Activated naive CD8-positive, alpha-beta T cell treated with anti-CD3 and anti-CD28 coated beads for 36 hours (primary cell): ENCODE measurements at regions not wholly inside any gene's neighbourhood (a gene's known extent, or its start where the extent isn't known, plus 50 kb on each side); places are given as distances from the start of the nearest gene placed in this dataset.

Source experiments
- DNase-seq: peaks from one replicate; pipeline ENCODE4 v3.0.0; 2021
- H3K27ac Mint-ChIP-seq: one replicate; pipeline ENCODE4 v1.8.0; 2022; ENCODE audit warnings: mild to moderate bottlenecking, moderate library complexity, mixed read lengths
- H3K27me3 Mint-ChIP-seq: one replicate; pipeline ENCODE4 v1.8.0; 2022; ENCODE audit warnings: mild to moderate bottlenecking, mixed read lengths
- H3K36me3 Mint-ChIP-seq: one replicate; pipeline ENCODE4 v1.8.0; 2021; ENCODE audit warnings: mild to moderate bottlenecking, mixed read lengths
- H3K4me1 Mint-ChIP-seq: one replicate; pipeline ENCODE4 v1.8.0; 2021; ENCODE audit warnings: mixed read lengths
- H3K4me3 Mint-ChIP-seq: one replicate; pipeline ENCODE4 v1.8.0; 2022; ENCODE audit warnings: mild to moderate bottlenecking, moderate library complexity, mixed read lengths
- H3K9me3 Mint-ChIP-seq: one replicate; pipeline ENCODE4 v1.8.0; 2022; ENCODE audit warnings: mixed read lengths

DNA sequence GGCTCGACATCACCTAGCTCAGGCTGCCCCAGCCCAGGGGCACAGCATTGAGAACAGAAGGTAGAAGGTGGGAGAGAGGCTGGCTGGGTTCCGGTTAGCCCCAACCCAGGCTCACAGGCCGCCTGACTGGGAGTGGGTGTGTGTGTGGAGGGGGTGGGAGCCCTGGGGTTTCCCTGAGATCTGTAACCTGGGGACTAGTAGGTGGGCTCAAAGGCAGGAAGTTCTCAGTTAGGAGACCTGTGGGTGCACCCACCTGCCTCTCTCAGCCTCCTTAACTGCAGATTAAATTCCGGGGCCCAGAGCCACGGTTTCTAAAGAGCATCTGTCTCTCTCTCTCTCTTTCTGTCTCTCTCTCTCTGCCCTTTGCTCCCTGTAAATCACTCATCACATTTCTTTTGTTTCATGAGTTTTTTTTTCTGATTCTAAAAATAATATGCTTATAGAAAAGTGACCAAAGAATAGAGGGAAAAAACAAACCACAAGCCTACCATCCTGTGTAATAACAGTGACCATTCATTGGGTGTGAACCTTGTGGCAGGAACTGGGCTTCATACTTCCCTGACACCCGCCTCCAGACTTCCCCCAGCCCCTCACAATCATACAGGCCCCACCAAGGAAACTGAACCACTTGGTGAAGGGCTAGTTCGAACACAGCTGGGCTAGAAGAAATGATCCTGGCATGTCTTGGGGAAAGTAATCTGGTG, 83.4 kb upstream of the SMNDC1 start:
- Mint-ChIP-seq H3K4me3 (peak overlapping the region; percentile 29), H3K4me1 (peaks cover 22% of the 10 kb centered on the region), H3K36me3 (no peaks in the 10 kb centered on the region), H3K9me3 (no peaks in the 10 kb centered on the region), H3K27me3 (no peaks in the 10 kb centered on the region), H3K27ac (peak overlapping the region; percentile 82)
- DNase-seq: peak; percentile 58

DNA sequence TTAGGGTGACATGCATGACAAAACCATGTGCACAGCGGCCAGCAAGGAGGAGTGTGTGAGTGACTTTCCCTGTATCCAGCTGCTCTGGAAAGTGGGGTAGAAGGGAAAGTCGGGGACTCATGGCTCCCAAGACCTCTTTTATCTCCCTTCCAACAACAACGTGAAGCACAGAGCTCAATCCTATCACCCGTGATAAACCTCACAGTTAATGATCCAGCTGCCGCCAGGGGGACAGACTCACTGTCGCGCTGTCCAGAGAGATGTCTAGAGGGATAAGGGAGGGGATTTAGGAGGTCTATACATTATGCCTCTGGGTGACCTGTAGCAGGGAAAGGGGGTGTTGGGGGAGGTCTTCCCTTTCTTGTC, 84.0 kb upstream of the SMNDC1 start:
- Mint-ChIP-seq H3K4me3 (no peak overlapping the region), H3K27ac (peak overlapping the region; percentile 82), H3K9me3 (no peaks in the 10 kb centered on the region), H3K27me3 (no peaks in the 10 kb centered on the region), H3K4me1 (peaks cover 22% of the 10 kb centered on the region), H3K36me3 (no peaks in the 10 kb centered on the region)
- no peak for DNase-seq

DNA sequence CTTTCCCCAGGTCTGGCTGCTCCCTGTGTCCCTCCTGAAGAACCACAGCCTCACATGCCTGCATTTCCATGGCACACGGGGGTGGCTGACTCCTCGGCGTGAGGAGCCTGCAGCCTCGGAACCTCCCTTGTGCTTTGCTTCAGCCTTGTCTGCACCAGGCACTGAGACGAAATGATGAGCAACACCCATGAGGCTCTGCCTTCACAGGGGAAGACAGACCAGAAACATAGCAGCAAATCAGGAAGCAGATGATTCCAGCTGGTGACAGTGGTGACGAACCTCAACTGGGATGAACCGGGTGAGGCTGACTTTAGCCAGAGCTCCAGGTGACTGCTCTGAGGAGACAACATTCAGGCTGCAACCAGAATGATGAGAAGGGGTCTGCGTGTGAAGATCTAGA, 84.5 kb upstream of the SMNDC1 start:
- H3K9me3 Mint-ChIP-seq: no peaks in the 10 kb centered on the region
- no peak for DNase-seq
- no peaks in the 10 kb centered on the region for H3K36me3 Mint-ChIP-seq
- H3K27me3 Mint-ChIP-seq: no peaks in the 10 kb centered on the region
- H3K4me1 Mint-ChIP-seq: peaks cover 22% of the 10 kb centered on the region
- no peak overlapping the region for H3K27ac Mint-ChIP-seq
- no peak overlapping the region for H3K4me3 Mint-ChIP-seq

DNA sequence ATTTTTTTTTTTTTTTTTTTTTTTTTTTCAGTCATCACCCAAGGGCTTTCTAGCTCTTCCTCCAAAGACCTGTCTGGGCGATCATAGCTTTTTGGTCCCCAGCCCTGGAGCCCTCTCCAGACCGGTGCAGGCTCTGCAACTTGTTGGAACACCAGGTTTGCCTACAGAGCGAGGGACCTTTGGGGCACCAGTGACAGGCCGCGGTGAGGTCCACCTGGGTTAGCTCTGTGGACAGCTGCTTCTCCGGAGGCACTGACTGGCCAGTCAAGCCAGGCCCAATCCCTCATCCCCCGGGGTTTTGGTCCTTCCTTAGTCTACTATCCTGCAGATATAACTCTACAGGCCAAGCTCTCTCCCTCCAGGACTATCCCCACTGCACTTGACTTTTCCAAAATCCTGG, 86.8 kb upstream of the SMNDC1 start:
- no peaks in the 10 kb centered on the region for H3K36me3 Mint-ChIP-seq
- no peak overlapping the region for H3K4me3 Mint-ChIP-seq
- H3K9me3 Mint-ChIP-seq: no peaks in the 10 kb centered on the region
- H3K27ac Mint-ChIP-seq: no peak overlapping the region
- peaks cover 32% of the 10 kb centered on the region for H3K4me1 Mint-ChIP-seq
- no peak for DNase-seq
- H3K27me3 Mint-ChIP-seq: no peaks in the 10 kb centered on the region

DNA sequence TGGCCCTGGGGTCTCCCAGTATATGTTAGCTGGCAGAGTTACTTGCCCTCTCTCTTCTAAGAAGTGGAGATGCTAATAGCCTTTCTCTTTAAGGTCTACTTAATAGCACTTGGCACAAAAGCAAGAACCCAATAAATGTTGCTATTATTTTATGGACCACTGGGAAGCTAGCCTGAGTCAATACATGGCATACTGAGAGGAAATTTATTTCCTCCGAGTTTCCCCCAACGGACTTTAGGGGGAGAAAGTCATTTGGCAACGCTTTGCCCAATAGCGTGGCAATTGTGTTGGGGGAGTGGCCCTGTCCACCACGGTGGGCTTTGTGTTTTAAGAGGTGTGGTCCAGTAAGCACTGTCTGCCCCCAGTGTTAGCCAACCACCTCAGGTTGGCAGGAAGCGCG, 87.4 kb upstream of the SMNDC1 start:
- H3K27me3 Mint-ChIP-seq: no peaks in the 10 kb centered on the region
- H3K4me1 Mint-ChIP-seq: peaks cover 32% of the 10 kb centered on the region
- H3K9me3 Mint-ChIP-seq: no peaks in the 10 kb centered on the region
- H3K36me3 Mint-ChIP-seq: no peaks in the 10 kb centered on the region
- no peak for DNase-seq
- no peak overlapping the region for H3K4me3 Mint-ChIP-seq
- H3K27ac Mint-ChIP-seq: no peak overlapping the region

DNA sequence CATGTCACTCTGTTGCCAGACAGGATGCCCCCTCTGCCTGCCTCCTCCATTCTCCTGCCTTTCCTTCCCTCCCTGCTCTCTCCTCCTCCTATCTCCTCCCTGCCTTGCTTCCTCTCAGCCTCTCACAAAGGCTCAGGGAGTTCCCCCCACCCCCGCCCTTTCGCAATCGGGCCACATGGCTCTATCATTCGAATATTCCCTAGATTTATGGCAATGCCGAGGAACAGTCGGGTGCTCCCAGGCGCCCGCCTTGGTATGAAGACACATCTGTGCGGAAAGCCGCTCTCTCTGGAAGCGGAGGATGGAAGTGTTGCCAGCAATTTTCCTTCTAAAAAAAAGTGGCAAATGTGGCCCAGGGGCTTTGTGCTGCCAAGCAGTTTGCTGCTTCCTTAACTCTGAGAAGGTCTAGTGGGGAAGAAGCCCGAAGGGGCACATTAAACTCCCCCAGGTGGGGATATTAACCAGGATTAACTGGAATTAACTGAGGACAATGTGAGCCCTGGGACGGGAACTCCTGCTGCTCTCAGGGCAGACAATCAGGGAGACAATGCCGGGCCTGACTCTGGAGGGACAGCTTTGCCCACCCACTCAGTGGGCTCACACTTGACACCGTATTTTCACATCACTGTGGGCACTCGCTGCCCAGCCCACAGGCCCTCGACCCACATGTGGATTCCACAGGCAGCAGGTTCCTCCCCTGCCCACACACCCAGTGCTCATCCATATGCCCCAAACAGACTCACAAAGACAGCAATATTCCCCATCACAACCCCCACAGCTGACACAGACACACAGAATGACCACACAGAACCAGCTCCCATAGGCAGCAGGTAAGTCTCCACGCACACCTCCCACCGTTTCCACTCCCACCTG, 88.4 kb upstream of the SMNDC1 start:
- H3K27ac Mint-ChIP-seq: no peak overlapping the region
- peaks cover 24% of the 10 kb centered on the region for H3K4me1 Mint-ChIP-seq
- H3K36me3 Mint-ChIP-seq: no peaks in the 10 kb centered on the region
- DNase-seq: no peak
- H3K4me3 Mint-ChIP-seq: no peak overlapping the region
- no peaks in the 10 kb centered on the region for H3K27me3 Mint-ChIP-seq
- H3K9me3 Mint-ChIP-seq: no peaks in the 10 kb centered on the region

DNA sequence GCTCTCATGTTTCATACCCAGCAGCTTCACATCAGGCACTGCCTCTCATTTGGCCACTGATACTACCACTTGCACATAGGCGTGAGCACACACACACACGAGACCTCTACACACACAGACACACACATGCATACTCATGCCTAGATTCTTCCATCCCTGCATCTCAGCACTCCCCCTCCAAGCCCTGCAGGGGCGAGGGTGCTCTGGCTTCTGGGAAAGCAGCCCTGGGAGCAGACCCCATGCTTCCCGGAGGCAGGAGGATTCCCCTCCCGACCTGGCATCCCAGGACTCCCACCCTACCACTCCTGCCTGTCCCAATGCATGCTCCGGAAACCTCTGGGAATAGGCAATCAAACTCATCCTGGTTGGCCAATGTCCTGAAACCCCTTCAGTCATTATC, 89.1 kb upstream of the SMNDC1 start:
- H3K27me3 Mint-ChIP-seq: no peaks in the 10 kb centered on the region
- no peak overlapping the region for H3K4me3 Mint-ChIP-seq
- no peaks in the 10 kb centered on the region for H3K36me3 Mint-ChIP-seq
- no peaks in the 10 kb centered on the region for H3K9me3 Mint-ChIP-seq
- peaks cover 16% of the 10 kb centered on the region for H3K4me1 Mint-ChIP-seq
- H3K27ac Mint-ChIP-seq: no peak overlapping the region
- no peak for DNase-seq

DNA sequence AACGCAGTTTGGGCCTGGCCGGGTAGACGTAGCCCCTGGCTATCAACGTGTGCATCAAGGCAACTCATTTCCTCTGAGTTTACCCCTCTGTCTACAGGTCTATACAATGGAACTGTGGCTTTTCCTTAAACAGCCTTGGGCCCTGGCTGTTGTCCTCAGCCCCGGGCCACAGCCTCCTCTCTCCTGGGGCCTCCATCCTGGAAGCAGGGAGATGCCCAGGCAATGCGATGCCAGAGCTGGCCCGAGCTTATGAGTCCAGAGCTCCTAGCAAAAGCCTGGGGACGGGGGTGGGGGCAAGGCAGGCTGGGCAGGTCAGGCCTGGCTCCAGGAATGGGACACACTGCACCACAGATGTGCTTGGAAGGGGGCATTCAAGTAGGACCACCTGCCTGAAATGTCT, 89.6 kb upstream of the SMNDC1 start:
- Mint-ChIP-seq H3K27ac (no peak overlapping the region), H3K27me3 (no peaks in the 10 kb centered on the region), H3K4me1 (peaks cover 12% of the 10 kb centered on the region), H3K9me3 (no peaks in the 10 kb centered on the region), H3K36me3 (no peaks in the 10 kb centered on the region), H3K4me3 (no peak overlapping the region)
- no peak for DNase-seq

DNA sequence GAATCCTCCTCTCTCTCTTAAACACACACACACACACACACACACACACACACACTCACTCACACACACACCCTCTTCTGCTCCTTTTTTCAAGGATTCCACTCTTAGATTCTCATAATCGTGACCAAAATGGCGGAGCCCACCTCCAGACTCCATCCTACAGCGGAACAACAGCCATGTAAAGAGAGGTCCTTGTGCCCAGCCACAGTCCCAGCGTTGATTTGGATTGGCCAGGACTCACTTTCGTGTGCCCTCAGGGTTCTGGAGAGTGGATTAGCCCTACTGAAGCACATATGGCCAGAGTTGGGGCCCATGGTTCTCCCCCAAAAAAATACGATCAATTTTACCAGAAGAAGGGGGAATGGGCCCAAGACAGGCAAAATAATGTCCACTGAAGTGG, 90.2 kb upstream of the SMNDC1 start:
- no peaks in the 10 kb centered on the region for H3K27me3 Mint-ChIP-seq
- no peaks in the 10 kb centered on the region for H3K36me3 Mint-ChIP-seq
- DNase-seq: no peak
- H3K27ac Mint-ChIP-seq: no peak overlapping the region
- no peaks in the 10 kb centered on the region for H3K9me3 Mint-ChIP-seq
- peaks cover 9% of the 10 kb centered on the region for H3K4me1 Mint-ChIP-seq
- no peak overlapping the region for H3K4me3 Mint-ChIP-seq

DNA sequence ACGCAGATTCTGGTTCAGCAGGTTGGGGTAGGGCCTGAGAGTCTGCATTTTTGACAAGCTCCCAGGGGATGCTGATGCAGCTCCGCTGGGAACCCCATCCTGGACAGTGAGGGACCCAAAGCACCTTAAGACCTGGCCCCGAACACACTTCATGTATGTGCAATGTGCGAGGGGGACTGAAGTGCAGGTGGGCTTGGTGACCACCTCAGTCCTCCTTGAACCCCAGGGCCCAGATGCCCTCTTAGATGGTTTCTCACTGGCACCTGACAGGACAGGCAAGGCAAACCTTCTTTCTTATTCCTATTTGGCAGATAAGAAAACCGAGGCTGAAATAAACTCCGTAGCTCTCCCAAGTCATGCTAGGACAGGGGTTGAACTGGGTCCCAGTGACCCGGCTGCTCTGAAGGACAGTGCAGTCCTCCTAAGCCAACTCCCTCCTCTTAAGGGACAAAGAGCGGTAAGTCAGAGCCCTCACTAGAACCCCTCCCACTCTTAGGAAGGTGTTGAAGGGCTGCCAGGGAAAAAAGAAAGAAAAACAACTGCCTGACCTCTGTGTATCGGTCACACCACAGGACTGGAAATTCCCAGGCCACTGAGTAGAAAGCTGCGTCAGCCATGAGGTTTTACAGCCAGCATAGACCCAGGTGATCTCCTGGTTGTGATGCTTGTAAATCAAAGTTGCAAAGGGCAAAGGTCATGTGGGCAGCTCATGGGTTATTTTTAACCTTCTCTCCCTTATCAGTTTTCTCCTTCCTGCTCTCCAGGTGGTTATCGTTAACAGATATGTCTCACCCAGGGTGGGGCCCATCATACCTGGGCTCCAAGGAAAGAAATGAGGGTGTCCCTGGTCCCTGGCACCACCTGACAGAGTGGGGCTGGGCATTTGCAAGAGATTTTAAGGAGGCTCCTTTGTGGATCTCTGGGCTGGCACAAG, 90.9 kb upstream of the SMNDC1 start:
- peaks cover 9% of the 10 kb centered on the region for H3K4me1 Mint-ChIP-seq
- no peaks in the 10 kb centered on the region for H3K36me3 Mint-ChIP-seq
- H3K9me3 Mint-ChIP-seq: no peaks in the 10 kb centered on the region
- no peak overlapping the region for H3K27ac Mint-ChIP-seq
- DNase-seq: peak; percentile 35
- no peak overlapping the region for H3K4me3 Mint-ChIP-seq
- no peaks in the 10 kb centered on the region for H3K27me3 Mint-ChIP-seq

DNA sequence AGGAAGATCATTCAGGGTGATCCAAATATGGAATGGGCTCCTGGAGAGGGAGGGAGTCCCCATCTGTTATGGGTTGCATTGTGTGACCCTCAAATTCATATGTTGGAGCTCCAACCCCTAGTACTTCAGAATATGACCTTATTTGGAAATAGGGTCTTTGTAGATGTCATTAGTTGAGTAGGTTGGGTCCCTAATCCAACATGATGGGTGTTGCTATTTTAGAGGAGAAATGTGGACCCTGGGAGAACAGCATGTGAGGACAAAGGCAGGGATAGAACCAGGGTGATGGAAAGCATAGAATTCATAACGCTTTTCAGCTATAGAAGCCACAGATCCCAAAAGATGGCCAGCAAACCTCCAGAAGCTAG, 91.5 kb upstream of the SMNDC1 start:
- no peaks in the 10 kb centered on the region for H3K9me3 Mint-ChIP-seq
- H3K27ac Mint-ChIP-seq: no peak overlapping the region
- no peaks in the 10 kb centered on the region for H3K36me3 Mint-ChIP-seq
- H3K4me1 Mint-ChIP-seq: peaks cover 9% of the 10 kb centered on the region
- DNase-seq: no peak
- no peaks in the 10 kb centered on the region for H3K27me3 Mint-ChIP-seq
- no peak overlapping the region for H3K4me3 Mint-ChIP-seq

DNA sequence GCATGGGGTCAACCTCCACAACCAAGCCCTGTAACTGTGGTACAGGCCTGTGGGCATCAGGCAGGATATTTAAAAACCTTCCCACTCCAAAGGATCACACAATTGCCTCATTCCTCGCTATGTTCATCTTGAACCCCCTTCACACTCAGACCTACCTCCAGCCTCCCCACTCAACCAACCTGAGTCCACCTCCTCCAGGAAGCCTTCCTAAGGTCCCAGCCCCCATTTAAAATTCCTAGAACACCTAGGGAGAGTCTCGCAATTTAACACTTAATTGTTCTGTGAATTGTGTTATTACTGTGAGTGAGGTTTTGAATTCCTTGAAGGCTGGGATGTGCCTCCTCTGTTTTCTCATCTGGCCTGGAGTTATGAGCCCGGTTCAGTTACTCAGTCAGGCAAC, 93.1 kb upstream of the SMNDC1 start:
- H3K36me3 Mint-ChIP-seq: no peaks in the 10 kb centered on the region
- no peak overlapping the region for H3K27ac Mint-ChIP-seq
- no peaks in the 10 kb centered on the region for H3K9me3 Mint-ChIP-seq
- H3K4me3 Mint-ChIP-seq: no peak overlapping the region
- H3K4me1 Mint-ChIP-seq: peaks cover 9% of the 10 kb centered on the region
- DNase-seq: no peak
- no peaks in the 10 kb centered on the region for H3K27me3 Mint-ChIP-seq

DNA sequence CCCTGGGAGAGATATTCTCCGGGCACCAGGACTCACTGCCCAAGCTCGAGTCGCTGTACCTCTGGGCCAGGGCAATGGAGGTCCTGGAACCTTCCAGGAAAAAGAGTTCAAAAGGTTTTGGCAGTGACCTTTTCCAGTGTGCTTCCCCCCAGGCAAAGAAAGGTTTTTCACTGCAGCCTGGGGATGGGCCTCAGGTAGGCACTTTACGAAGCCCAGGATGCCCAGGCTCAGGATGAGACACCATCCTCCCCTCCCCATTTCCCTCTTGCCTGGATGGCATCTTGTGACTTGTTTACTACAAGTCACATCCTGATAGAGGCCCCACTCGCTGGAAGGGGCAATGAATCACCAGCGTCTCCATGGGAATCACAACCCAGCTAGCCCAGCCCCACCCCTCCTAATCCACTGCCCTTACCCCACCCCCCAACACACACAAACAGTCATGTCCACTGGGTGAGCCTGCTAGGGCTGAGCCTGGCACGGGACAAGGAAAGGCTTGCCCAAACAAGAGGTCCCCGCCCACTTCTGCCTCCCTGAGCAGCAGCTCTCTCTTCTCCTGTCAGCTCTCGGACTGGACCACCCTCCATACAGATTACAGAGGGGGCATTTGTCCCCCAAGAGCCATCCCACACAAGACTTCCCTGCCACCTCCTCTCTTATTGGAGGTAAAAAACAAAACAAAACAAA, 93.8 kb upstream of the SMNDC1 start:
- no peaks in the 10 kb centered on the region for H3K27me3 Mint-ChIP-seq
- H3K4me3 Mint-ChIP-seq: no peak overlapping the region
- no peaks in the 10 kb centered on the region for H3K36me3 Mint-ChIP-seq
- H3K9me3 Mint-ChIP-seq: no peaks in the 10 kb centered on the region
- H3K4me1 Mint-ChIP-seq: peaks cover 9% of the 10 kb centered on the region
- DNase-seq: no peak
- no peak overlapping the region for H3K27ac Mint-ChIP-seq

DNA sequence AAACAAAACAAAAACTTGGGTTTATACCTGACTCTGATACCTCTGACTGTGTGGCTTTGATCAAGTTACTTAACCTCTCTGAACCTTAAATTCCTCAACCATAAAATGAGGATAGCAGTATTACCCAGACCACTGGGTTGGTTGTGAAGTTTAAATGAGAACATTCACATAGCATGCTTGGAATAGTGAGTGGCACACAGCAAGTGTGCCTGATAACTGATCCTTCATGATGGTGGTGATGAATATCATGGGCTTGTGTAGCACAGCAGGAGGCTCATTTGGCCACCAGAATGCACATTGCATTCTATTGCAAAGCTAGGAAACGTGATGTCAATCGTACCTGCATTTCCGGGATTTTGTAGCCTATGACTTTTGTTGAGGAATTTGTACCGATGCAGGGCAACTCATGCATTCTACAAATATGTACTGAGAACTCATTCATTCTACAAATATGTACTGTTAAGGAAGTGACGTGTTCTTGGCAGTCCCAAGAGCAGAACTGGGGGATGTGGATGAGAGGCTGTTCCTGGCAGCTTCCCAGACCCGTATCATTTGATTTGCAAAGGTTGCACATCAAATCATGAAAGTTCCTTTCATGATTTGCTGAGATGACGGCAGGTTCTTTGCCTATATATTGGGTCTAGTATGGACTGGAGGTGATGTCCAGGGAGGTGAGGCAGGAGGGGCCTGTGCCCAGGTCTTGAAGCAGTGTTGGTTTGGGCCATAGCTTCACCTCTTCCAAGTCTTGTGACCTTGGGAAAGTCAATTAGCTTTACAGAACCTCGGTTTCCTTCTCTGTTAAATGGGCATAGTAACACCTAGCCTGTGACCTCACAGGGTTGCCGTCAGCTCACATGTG, 94.6 kb upstream of the SMNDC1 start:
- Mint-ChIP-seq H3K9me3 (no peaks in the 10 kb centered on the region), H3K4me3 (no peak overlapping the region), H3K4me1 (peaks cover 9% of the 10 kb centered on the region), H3K27me3 (no peaks in the 10 kb centered on the region), H3K27ac (no peak overlapping the region), H3K36me3 (no peaks in the 10 kb centered on the region)
- DNase-seq: no peak
